ENCODE measurements at regions not wholly inside any gene's neighbourhood (a gene's known extent, or its start where the extent isn't known, plus 50 kb on each side); places are given as distances from the start of the nearest gene placed in this dataset.

DNA sequence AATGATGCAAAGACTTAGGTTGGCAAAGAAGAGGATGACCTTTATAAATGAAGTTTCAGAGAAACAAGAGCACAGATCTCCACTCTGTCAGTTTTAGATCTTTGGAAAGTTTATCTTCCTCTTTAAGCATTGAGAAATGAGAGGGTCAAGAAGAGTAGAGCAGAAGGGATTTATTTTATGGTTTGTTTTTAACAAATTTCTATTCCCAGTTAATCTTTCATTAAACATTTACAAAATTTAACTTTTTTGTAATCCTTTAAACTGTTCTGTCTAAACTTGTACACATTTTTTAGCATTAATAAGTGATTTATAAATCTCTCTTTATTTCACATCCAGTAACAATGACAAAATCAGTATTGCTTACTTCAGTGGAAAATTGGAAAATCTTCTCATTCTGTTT is 875.0 kb upstream of the IGFBP7 start:
- TF ChIP-seq EZH2phosphoT487 (IDR thresholded peaks at IDR 0.05; ENCODE audit: borderline replicate concordance, low read length) (no peak), CTCF (IDR thresholded peaks at IDR 0.05; ENCODE audit: low read depth, low read length, poor library complexity, severe bottlenecking) (no peak)
- Histone ChIP-seq H3K27ac (ENCODE audit: low read depth, low read length) (no peak overlapping the region), H3F3A (ENCODE audit: control insufficient read depth, insufficient read depth) (no peaks in the 10 kb centered on the region), H3K36me3 (ENCODE audit: control insufficient read depth, low read length) (no peaks in the 10 kb centered on the region), H3K4me1 (ENCODE audit: control insufficient read depth, low read length) (no peaks in the 10 kb centered on the region), H4K20me1 (ENCODE audit: control insufficient read depth, insufficient read depth, low read depth, low read length) (no peaks in the 10 kb centered on the region), H3K4me3 (ENCODE audit: low read length) (no peak overlapping the region), H3K27me3 (ENCODE audit: control insufficient read depth, low read length) (no peaks in the 10 kb centered on the region), H3K79me2 (ENCODE audit: control insufficient read depth, low read length) (no peaks in the 10 kb centered on the region), H3K4me2 (ENCODE audit: low read length) (no peak overlapping the region), H3K9me3 (ENCODE audit: control insufficient read depth, insufficient read depth, low read length) (no peaks in the 10 kb centered on the region), H3K9me2 (replicated peaks; ENCODE audit: control insufficient read depth, low read length) (no peaks in the 10 kb centered on the region)

DNA sequence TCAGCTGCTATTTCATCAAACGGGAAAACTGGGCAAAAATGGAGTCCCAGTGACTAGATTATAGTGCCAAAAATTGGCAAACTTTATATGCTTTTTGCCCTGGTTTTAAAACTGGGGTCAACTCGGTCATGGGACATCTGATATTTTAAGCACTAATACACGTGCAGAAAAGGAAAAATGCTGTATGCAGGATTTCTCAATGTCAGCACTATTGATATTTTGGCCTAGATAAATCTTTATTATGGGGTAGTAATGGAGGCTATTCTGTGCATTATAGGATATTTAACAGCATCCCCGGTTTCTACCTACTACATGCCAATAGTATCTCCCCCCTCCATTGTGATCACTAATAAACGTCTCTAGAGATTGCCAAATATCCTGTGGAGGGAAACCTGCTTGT is 870.9 kb upstream of the IGFBP7 start:
- Histone ChIP-seq H3K27me3 (ENCODE audit: control insufficient read depth, low read length) (no peaks in the 10 kb centered on the region), H3F3A (ENCODE audit: control insufficient read depth, insufficient read depth) (no peaks in the 10 kb centered on the region)
- TF ChIP-seq CTCF (IDR thresholded peaks at IDR 0.05; ENCODE audit: low read depth, low read length, poor library complexity, severe bottlenecking): no peak
- TF ChIP-seq EZH2phosphoT487 (IDR thresholded peaks at IDR 0.05; ENCODE audit: borderline replicate concordance, low read length): no peak

DNA sequence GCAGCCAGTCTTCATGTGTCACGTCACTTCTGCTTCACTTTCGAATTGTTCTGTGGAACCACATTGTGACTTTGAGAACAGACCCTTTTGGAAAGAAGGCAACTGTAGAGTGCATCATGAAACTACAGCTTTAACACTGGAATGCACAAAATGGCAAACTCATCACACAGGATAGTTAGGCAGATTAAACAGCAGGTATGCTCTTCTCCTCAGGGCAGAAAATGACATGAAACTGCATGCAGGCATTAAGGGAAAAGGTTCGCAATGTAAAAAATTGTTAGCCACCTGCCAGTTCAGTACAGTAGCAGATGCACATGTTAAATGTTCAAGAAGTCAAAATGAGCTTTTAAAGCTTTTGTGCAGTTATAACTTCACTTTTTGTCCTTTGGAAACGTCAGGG is 864.6 kb upstream of the IGFBP7 start:
- H3F3A ChIP-seq (ENCODE audit: control insufficient read depth, insufficient read depth): no peaks in the 10 kb centered on the region
- no peaks in the 10 kb centered on the region for H4K20me1 ChIP-seq (ENCODE audit: control insufficient read depth, insufficient read depth, low read depth, low read length)
- no peaks in the 10 kb centered on the region for H3K79me2 ChIP-seq (ENCODE audit: control insufficient read depth, low read length)
- no peaks in the 10 kb centered on the region for H3K27me3 ChIP-seq (ENCODE audit: control insufficient read depth, low read length)
- H3K4me3 ChIP-seq (ENCODE audit: low read length): no peak overlapping the region
- no peaks in the 10 kb centered on the region for H3K9me2 ChIP-seq (replicated peaks; ENCODE audit: control insufficient read depth, low read length)
- no peaks in the 10 kb centered on the region for H3K36me3 ChIP-seq (ENCODE audit: control insufficient read depth, low read length)
- H3K4me1 ChIP-seq (ENCODE audit: control insufficient read depth, low read length): no peaks in the 10 kb centered on the region
- no peak overlapping the region for H3K4me2 ChIP-seq (ENCODE audit: low read length)
- TF ChIP-seq CTCF (IDR thresholded peaks at IDR 0.05; ENCODE audit: low read depth, low read length, poor library complexity, severe bottlenecking) (no peak), EZH2phosphoT487 (IDR thresholded peaks at IDR 0.05; ENCODE audit: borderline replicate concordance, low read length) (no peak)
- no peaks in the 10 kb centered on the region for H3K9me3 ChIP-seq (ENCODE audit: control insufficient read depth, insufficient read depth, low read length)
- no peak overlapping the region for H3K27ac ChIP-seq (ENCODE audit: low read depth, low read length)

More for the DNA sequence above, 870.9 kb upstream of the IGFBP7 start:
- Histone ChIP-seq H3K79me2 (ENCODE audit: control insufficient read depth, low read length) (no peaks in the 10 kb centered on the region), H3K36me3 (ENCODE audit: control insufficient read depth, low read length) (no peaks in the 10 kb centered on the region), H3K27ac (ENCODE audit: low read depth, low read length) (no peak overlapping the region), H3K9me2 (replicated peaks; ENCODE audit: control insufficient read depth, low read length) (no peaks in the 10 kb centered on the region), H3K9me3 (ENCODE audit: control insufficient read depth, insufficient read depth, low read length) (no peaks in the 10 kb centered on the region), H3K4me3 (ENCODE audit: low read length) (no peak overlapping the region), H4K20me1 (ENCODE audit: control insufficient read depth, insufficient read depth, low read depth, low read length) (no peaks in the 10 kb centered on the region), H3K4me2 (ENCODE audit: low read length) (no peak overlapping the region), H3K4me1 (ENCODE audit: control insufficient read depth, low read length) (no peaks in the 10 kb centered on the region)

DNA sequence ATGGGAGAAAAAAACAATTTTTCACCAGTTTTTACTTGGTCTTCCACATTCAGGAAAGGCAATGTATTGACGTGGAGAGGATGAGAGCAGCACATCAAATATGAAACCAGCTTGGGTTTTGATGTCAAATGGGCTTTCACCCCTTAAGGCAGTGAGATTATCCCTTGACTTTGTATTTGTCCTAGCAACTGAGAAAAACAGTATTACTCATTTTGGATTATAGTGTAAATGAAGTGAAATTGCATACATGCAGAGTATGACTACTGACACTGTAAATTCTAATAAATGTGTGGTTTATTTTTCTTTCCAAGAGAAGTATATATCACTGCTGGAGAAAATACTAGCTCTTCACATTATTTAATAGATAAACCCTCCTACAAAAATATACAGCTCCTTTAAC is 863.6 kb upstream of the IGFBP7 start:
- TF ChIP-seq EZH2phosphoT487 (IDR thresholded peaks at IDR 0.05; ENCODE audit: borderline replicate concordance, low read length): no peak
- no peak for TF ChIP-seq CTCF (IDR thresholded peaks at IDR 0.05; ENCODE audit: low read depth, low read length, poor library complexity, severe bottlenecking)
- Histone ChIP-seq H3K27ac (ENCODE audit: low read depth, low read length) (no peak overlapping the region), H3K4me3 (ENCODE audit: low read length) (no peak overlapping the region), H4K20me1 (ENCODE audit: control insufficient read depth, insufficient read depth, low read depth, low read length) (no peaks in the 10 kb centered on the region), H3K27me3 (ENCODE audit: control insufficient read depth, low read length) (no peaks in the 10 kb centered on the region), H3K79me2 (ENCODE audit: control insufficient read depth, low read length) (no peaks in the 10 kb centered on the region), H3K4me1 (ENCODE audit: control insufficient read depth, low read length) (no peaks in the 10 kb centered on the region), H3K9me2 (replicated peaks; ENCODE audit: control insufficient read depth, low read length) (no peaks in the 10 kb centered on the region), H3K9me3 (ENCODE audit: control insufficient read depth, insufficient read depth, low read length) (no peaks in the 10 kb centered on the region), H3K4me2 (ENCODE audit: low read length) (no peak overlapping the region), H3K36me3 (ENCODE audit: control insufficient read depth, low read length) (no peaks in the 10 kb centered on the region), H3F3A (ENCODE audit: control insufficient read depth, insufficient read depth) (no peaks in the 10 kb centered on the region)

Data from DOHH2 (cell line).